Pancreas (tissue), 10 donors: ENCODE measurements at regions not wholly inside any gene's neighbourhood (a gene's known extent, or its start where the extent isn't known, plus 50 kb on each side); places are given as distances from the start of the nearest gene placed in this dataset.

ENCODE experiments used
- ATAC-seq, 4 donors: fragments of 200-7000 bp; cut with Tn5 transposase; one replicate each; pipeline versions ENCODE4 v1.8.0 to v1.9.1; 2020; ENCODE audit warnings: mild to moderate bottlenecking in 4 of 4, moderate library complexity in 4 of 4
- DNase-seq, 6 donors: peaks; one replicate each; pipeline ENCODE4 v3.0.0-alpha.2; 2020
- FAIRE-seq: peaks from 2 replicates; lab custom pipeline; 2012; peaks lifted over from hg19 to GRCh38; lab: Jason Lieb, UNC
- H3K27ac ChIP-seq, 4 donors: fragments of 200-600 bp; sonication (generic); 1 replicate in 3 of 4; 2 replicates in 1 of 4; pipeline versions ENCODE4 v1.5.0 to v1.8.0; 2020
- H3K27me3 ChIP-seq, 4 donors: fragments of 200-600 bp; one replicate each; pipeline ENCODE4 v1.8.0; 2021
- H3K36me3 ChIP-seq, 3 donors: fragments of 200-600 bp; sonication (generic) in 1 of 3; one replicate each; pipeline versions ENCODE4 v1.5.0 to v1.8.0; 2020 to 2021
- H3K4me1 ChIP-seq, 3 donors: fragments of 200-600 bp; one replicate each; pipeline ENCODE4 v1.8.0; 2021
- H3K4me3 ChIP-seq, 4 donors: fragments of 200-600 bp; sonication (generic) in 2 of 4; one replicate each; pipeline versions ENCODE4 v1.5.0 to v1.8.0; 2020 to 2021
- H3K9me3 ChIP-seq, 4 donors: fragments of 200-600 bp; one replicate each; pipeline ENCODE4 v1.8.0; 2021
- CTCF ChIP-seq, 4 donors: fragments of 200-600 bp; sonication (generic) in 3 of 4; IDR thresholded peaks; one replicate each; pipeline versions ENCODE4 v1.5.0 to v1.8.0; 2021; ENCODE audit warnings: antibody characterized with exemption in 4 of 4
- whole genome bisulfite sequencing, 2 donors: extraction: QIAGEN DNeasy Blood & Tissue Kit; methylation state at CpG; one replicate each; pipeline ENCODE4 v1.1.7; 2013; 5-methylcytosine and 5-hydroxymethylcytosine counted together
- intact Hi-C, 3 donors: fragments of 100-400 bp; cut with DNase I; formaldehyde crosslinking; loops; one replicate each; pipeline versions ENCODE4 v1.11.1 to v1.14.2; 2022
- donor health status: healthy with polysubstance abuse.
- donor health status: DM: no; HTN: no; CAD: no; lungs with moderate emphysema.
- donor health status: DM: no; HTN: no; CAD: no.
- donor health status: control.
- donor health status: control.
- donor health status: Bipolar disorder and iron deficiency.
- donor health status: DM: yes; HTN: yes; CAD: no.
- donor health status: DM: no; HTN: no; CAD: no.
- donor health status: DM: no; HTN: no; CAD: no.
- donor health status: DM: yes; HTN: yes; CAD: no.

DNA sequence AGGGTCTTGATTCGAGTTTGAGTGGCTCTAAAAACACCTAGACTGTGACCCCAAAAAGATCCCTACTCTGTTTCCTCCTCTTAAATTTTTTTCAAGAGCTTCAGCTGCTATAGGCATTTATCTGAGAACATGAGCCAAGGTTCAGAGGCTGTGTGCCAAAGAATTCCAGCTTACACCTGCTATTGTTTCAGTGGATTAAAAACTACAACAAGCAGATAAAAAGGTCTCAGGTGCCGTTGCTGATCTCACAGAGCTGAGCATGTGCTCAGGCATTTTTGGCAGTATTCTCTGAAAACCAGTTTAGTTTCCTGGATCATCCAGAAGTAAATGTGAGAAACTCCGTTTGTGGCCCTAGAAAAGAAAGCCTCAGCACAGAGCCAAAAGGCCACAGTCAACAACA lies 349.2 kb downstream of the DEPDC1B start:
- peaks cover 18 to 34% (median 20%) of the 10 kb centered on the region in 3 donors for H3K4me1 ChIP-seq
- ATAC-seq, result peak; percentile 84 to 94 (median 92)
- intact Hi-C loops, result no loop called here
- no peaks in the 10 kb centered on the region for H3K36me3 ChIP-seq
- H3K9me3 ChIP-seq, result no peaks in the 10 kb centered on the region
- no peak for FAIRE-seq
- DNase-seq, result peak in 4 of 6 donors; percentile 64 to 84 (median 76)
- no peaks in the 10 kb centered on the region for H3K27me3 ChIP-seq
- WGBS, 2 donors, result 18% methylated on average over 3 of the region's 3 CpGs
- no peak for TF ChIP-seq CTCF (IDR thresholded peaks at IDR 0.05)
- H3K4me3 ChIP-seq, result no peak overlapping the region
- H3K27ac ChIP-seq, result peak overlapping the region; percentile 51 to 84 (median 71)

- 50 to 61% methylated on average over 2 of the region's 2 CpGs for WGBS, 2 donors
- intact Hi-C loops, result no loop called here
- FAIRE-seq (no peak), ATAC-seq (no peak), DNase-seq (no peak)
- peaks cover 15 to 26% (median 20%) of the 10 kb centered on the region in 3 donors for H3K4me1 ChIP-seq
- no peaks in the 10 kb centered on the region for H3K36me3 ChIP-seq
- no peak overlapping the region for H3K4me3 ChIP-seq
- H3K27me3 ChIP-seq, result no peaks in the 10 kb centered on the region
- TF ChIP-seq CTCF (IDR thresholded peaks at IDR 0.05), result no peak
- H3K27ac ChIP-seq, result peak overlapping the region in 2 of 4 donors; percentile 78 to 84
- H3K9me3 ChIP-seq, result no peaks in the 10 kb centered on the region
Measured at GRCh38 chr5:60349891-60350415, 350.0 kb downstream of the DEPDC1B start.

DNA sequence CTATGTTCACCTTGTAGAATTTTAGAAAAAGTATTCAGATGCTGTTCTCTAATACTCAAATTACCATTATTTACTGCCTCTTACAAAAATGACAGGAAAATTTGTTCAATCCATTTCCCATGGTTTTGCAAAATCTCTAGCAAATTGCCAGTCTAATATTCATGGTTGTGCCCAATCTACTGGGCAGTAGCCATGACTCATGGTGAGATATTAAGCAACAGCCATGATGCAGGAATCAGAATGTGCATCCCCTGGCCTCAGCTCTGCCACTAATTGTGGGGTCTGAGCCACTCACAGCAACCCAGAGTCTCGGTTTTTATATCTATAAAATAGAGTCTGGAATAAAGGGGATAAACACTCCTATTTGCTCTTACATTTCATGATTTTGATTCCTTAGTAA lies 353.6 kb downstream of the DEPDC1B start:
- DNase-seq (no peak), ATAC-seq (no peak), FAIRE-seq (no peak)
- 84 to 85% methylated on average over 1 of the region's 1 CpG for WGBS, 2 donors
- H3K4me1 ChIP-seq, result peaks cover 7 to 12% (median 11%) of the 10 kb centered on the region in 3 donors
- H3K27ac ChIP-seq, result no peak overlapping the region
- H3K36me3 ChIP-seq, result no peaks in the 10 kb centered on the region
- H3K4me3 ChIP-seq, result no peak overlapping the region
- no peaks in the 10 kb centered on the region for H3K9me3 ChIP-seq
- intact Hi-C loops, result no loop called here
- TF ChIP-seq CTCF (IDR thresholded peaks at IDR 0.05), result no peak
- H3K27me3 ChIP-seq, result no peaks in the 10 kb centered on the region

- H3K27me3 ChIP-seq, result no peaks in the 10 kb centered on the region
- H3K9me3 ChIP-seq, result no peaks in the 10 kb centered on the region
- no peak for DNase-seq
- no peaks in the 10 kb centered on the region for H3K36me3 ChIP-seq
- no peak for FAIRE-seq
- TF ChIP-seq CTCF (IDR thresholded peaks at IDR 0.05), result no peak
- ATAC-seq, result no peak
- no peak overlapping the region for H3K27ac ChIP-seq
- intact Hi-C loops, result no loop called here
- no peaks in the 10 kb centered on the region for H3K4me1 ChIP-seq
- WGBS, 2 donors, result 89 to 91% methylated on average over 4 of the region's 4 CpGs
- H3K4me3 ChIP-seq, result no peak overlapping the region
Measured at GRCh38 chr5:60343102-60343501, 356.9 kb downstream of the DEPDC1B start.

DNA sequence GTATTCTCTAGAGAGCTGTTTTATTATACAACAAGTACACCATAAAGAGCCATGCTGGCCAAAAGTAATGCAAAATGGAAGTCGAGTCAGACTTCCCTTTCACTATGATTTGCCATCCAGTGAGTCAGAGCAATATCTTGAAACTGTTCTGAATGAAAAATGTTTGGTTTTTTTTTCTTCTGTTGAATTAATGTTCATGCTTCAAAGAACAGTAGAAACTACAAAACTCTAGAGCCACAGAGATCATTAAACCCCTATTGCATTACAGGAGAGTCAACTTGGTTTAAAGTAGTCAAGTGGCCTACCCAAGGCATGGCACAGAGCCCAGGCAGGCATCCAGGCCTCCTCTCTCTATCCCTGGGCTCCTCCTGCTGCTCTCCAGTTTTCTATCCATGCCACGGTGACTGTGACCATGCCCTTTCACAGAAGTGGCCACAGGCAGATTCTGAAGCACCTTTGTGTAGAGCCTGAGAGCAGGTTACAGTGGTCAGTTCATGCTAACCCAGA lies 358.9 kb downstream of the DEPDC1B start:
- no peaks in the 10 kb centered on the region for H3K9me3 ChIP-seq
- H3K27ac ChIP-seq, result no peak overlapping the region
- H3K27me3 ChIP-seq, result no peaks in the 10 kb centered on the region
- no peak overlapping the region for H3K4me3 ChIP-seq
- WGBS, 2 donors, result 76 to 82% methylated on average over 2 of the region's 2 CpGs
- no peak for TF ChIP-seq CTCF (IDR thresholded peaks at IDR 0.05)
- no peak for DNase-seq
- ATAC-seq, result no peak
- no peaks in the 10 kb centered on the region for H3K4me1 ChIP-seq
- no peaks in the 10 kb centered on the region for H3K36me3 ChIP-seq
- FAIRE-seq, result no peak
- intact Hi-C loops, result no loop called here
